Body of pancreas (tissue), 4 donors: ENCODE measurements at regions not wholly inside any gene's neighbourhood (a gene's known extent, or its start where the extent isn't known, plus 50 kb on each side); places are given as distances from the start of the nearest gene placed in this dataset.

ENCODE experiments used
- ATAC-seq: fragments of 150-250 bp; one replicate; pipeline ENCODE4 v1.9.1; 2016
- DNase-seq, 4 donors: peaks; one replicate each; pipeline ENCODE4 v3.0.0-alpha.2; 2019
- H3K27ac ChIP-seq, 4 donors: fragments of 200-600 bp; sonication (generic); 1 replicate in 3 of 4; 2 replicates in 1 of 4; pipeline versions ENCODE4 v1.5.1 to v1.6.1; 2016 to 2019; ENCODE audit warnings: mild to moderate bottlenecking in 1 of 4, mixed read lengths in 1 of 4, moderate library complexity in 1 of 4
- H3K27me3 ChIP-seq, 2 donors: fragments of 200-600 bp; sonication (generic); one replicate each; pipeline ENCODE4 v1.6.0; 2016; ENCODE audit warnings: mild to moderate bottlenecking in 1 of 2
- H3K36me3 ChIP-seq, 2 donors: fragments of 200-600 bp; sonication (generic); replicated peaks in 1 of 2; 2 replicates each; pipeline ENCODE4 v1.5.1; 2016; ENCODE audit warnings: low read depth in 2 of 2; ENCODE audit not compliant: insufficient read depth in 1 of 2
- H3K4me1 ChIP-seq: fragments of 200-600 bp; sonication (generic); one replicate; pipeline ENCODE4 v1.6.0; 2016
- H3K4me3 ChIP-seq, 2 donors: fragments of 200-600 bp; sonication (generic); 1 replicate in 1 of 2; 2 replicates in 1 of 2; pipeline ENCODE4 v1.5.1; 2016 to 2019
- H3K9me3 ChIP-seq, 3 donors: fragments of 200-600 bp; sonication (generic); 1 replicate in 2 of 3; 2 replicates in 1 of 3; pipeline ENCODE4 v1.5.1; 2016
- CTCF ChIP-seq, 7 experiments: fragments of 450-650 bp in 4 of 7; fragments of 200-600 bp in 3 of 7; sonication (generic) in 3 of 7; IDR thresholded peaks; one replicate each; pipeline ENCODE4 v1.5.1; 2016 to 2019; ENCODE audit warnings: antibody characterized with exemption in 7 of 7
- POLR2A ChIP-seq, 3 donors: fragments of 450-650 bp; IDR thresholded peaks; one replicate each; pipeline ENCODE4 v1.6.1; 2016; ENCODE audit warnings: antibody characterized with exemption in 3 of 3, mild to moderate bottlenecking in 2 of 3
- WGBS, 2 donors: methylation state at CpG; one replicate each; pipeline ENCODE4 v1.1.5; 2017; 5-methylcytosine and 5-hydroxymethylcytosine counted together
- intact Hi-C: fragments of 100-400 bp; cut with DNase I; formaldehyde crosslinking; loops from one replicate; pipeline ENCODE4 v1.15.1; 2023

DNA sequence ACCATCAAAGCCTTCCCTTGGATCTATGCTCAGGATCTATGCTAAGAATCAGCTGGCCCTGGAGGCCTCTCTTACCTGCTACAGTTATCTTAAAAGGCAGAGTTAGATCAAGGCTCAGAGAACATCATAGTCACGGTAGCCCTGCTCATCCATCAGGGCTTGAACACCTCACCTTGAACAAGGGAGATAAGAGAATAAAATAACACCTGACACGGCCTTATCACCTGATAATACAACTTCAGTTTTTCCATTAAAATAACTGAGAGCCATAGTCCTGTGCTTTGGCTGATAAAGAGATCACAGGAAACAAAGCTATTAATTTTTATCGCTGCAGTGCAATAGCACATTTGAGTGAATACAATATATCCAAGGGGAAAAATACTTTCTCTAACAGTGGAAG lies 85.6 kb upstream of the LPP start:
- TF ChIP-seq POLR2A (IDR thresholded peaks at IDR 0.05) (no peak), CTCF (IDR thresholded peaks at IDR 0.05) (no peak)
- Histone ChIP-seq H3K4me3 (no peak overlapping the region), H3K9me3 (no peaks in the 10 kb centered on the region), H3K27ac (no peak overlapping the region), H3K4me1 (peaks cover 45% of the 10 kb centered on the region), H3K27me3 (no peaks in the 10 kb centered on the region), H3K36me3 (no peaks in the 10 kb centered on the region)
- intact Hi-C loops: no loop called here
- 30 to 33% methylated on average over 3 of the region's 3 CpGs for WGBS, 2 donors
- DNase-seq: no peak
- no peak for ATAC-seq

- intact Hi-C loops: no loop called here
These were observed 82.3 kb upstream of the LPP start for GRCh38 chr3:188071636-188072035.

DNA sequence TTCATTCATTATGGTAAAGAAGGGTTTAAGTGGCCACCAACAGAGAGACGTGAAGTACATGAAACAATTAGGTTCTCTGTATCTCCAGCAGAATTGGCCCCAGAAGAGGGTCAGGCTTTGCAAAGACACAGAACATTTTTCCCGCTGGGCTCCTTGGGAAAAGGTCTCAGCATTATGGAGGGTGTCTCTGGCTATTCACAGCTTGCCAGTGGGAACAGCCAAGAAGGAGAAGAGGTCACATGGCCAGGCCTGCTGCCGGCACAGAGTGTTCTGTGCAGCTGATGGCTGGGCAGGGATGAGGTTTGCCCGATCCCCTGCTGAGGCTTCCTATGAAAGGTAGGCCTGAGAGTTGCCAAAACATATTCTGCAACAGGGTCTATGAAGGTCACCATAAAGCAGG lies 77.8 kb upstream of the LPP start:
- intact Hi-C loops: no loop called here
- Histone ChIP-seq H3K4me3 (no peak overlapping the region), H3K4me1 (no peaks in the 10 kb centered on the region), H3K9me3 (no peaks in the 10 kb centered on the region), H3K27me3 (no peaks in the 10 kb centered on the region), H3K36me3 (no peaks in the 10 kb centered on the region), H3K27ac (peak overlapping the region in 2 of 4 donors; percentile 25 to 36)
- DNase-seq (peak in 1 of 4 donors; percentile 14), ATAC-seq (peak; percentile 41)
- WGBS, 2 donors: 92 to 100% methylated on average over 4 of the region's 4 CpGs
- TF ChIP-seq CTCF (IDR thresholded peaks at IDR 0.05): no peak
- no peak for TF ChIP-seq POLR2A (IDR thresholded peaks at IDR 0.05)

More at GRCh38 chr3:188071636-188072035, 82.3 kb upstream of the LPP start:
- H3K36me3 ChIP-seq: no peaks in the 10 kb centered on the region
- TF ChIP-seq CTCF (IDR thresholded peaks at IDR 0.05): no peak
- no peak for TF ChIP-seq POLR2A (IDR thresholded peaks at IDR 0.05)
- no peak overlapping the region for H3K27ac ChIP-seq
- peaks cover 19% of the 10 kb centered on the region for H3K4me1 ChIP-seq
- no peaks in the 10 kb centered on the region for H3K9me3 ChIP-seq
- no peak for ATAC-seq
- no peak for DNase-seq
- no peaks in the 10 kb centered on the region for H3K27me3 ChIP-seq
- H3K4me3 ChIP-seq: no peak overlapping the region
- WGBS, 2 donors: 85 to 94% methylated on average over 2 of the region's 2 CpGs

DNA sequence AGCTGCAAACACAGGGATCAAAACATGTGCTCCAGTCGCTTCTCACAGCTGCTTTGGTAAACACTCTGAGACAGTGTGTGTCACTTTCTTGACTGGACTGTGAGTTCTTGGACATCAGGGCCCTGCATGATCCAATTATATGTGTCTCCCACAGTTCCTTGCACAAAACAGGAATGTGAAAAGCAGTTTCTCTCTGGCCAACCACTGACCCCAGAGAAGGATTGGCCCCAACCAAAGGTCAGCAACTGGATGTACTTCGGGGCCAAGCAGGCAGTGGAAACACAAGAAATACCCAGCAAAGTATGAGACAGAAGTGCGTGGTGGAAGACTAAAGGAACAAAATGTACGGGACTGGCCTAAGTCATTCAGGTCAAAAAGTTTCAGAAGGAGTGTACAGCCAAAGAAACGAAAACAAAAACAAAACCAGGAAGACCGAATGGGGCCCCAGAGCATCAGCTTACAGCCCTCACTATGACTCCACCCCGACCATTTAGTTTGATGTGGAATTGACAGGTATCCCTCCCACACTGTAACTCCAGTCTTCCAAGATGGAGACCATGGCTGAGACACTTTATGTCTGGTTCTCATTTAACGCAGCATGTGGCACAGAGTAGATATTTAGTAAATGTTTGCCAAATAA lies 76.7 kb upstream of the LPP start:
- Histone ChIP-seq H3K27ac (peak overlapping the region in 1 of 4 donors; percentile 25), H3K36me3 (no peaks in the 10 kb centered on the region), H3K9me3 (no peaks in the 10 kb centered on the region), H3K4me3 (no peak overlapping the region), H3K27me3 (no peaks in the 10 kb centered on the region), H3K4me1 (no peaks in the 10 kb centered on the region)
- intact Hi-C loops: no loop called here
- TF ChIP-seq POLR2A (IDR thresholded peaks at IDR 0.05) (no peak), CTCF (IDR thresholded peaks at IDR 0.05) (no peak)
- DNase-seq (peak in 2 of 4 donors; percentile 27 to 56), ATAC-seq (peak; percentile 66)
- WGBS, 2 donors: 78 to 88% methylated on average over 8 of the region's 8 CpGs

DNA sequence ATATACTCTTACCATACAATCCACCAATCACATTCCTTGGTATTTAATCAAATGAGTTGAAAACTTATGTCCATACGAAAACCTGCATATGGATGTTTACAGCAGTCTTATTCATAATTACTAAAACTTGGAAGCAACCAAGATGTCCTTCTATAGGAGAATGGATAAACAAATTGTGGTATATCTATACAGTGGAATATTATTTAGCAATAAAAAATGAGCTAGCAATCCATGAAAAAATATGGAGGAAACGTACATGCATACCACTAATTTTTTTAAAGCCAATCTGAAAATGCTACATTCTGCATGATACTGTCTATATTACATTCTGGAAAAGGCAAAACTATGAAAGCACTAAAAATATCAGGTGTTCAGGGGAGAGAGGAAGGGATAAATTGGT lies 73.9 kb upstream of the LPP start:
- no peaks in the 10 kb centered on the region for H3K36me3 ChIP-seq
- DNase-seq (no peak), ATAC-seq (no peak)
- H3K27me3 ChIP-seq: no peaks in the 10 kb centered on the region
- 92 to 98% methylated on average over 2 of the region's 2 CpGs for WGBS, 2 donors
- TF ChIP-seq CTCF (IDR thresholded peaks at IDR 0.05): no peak
- TF ChIP-seq POLR2A (IDR thresholded peaks at IDR 0.05): no peak
- H3K9me3 ChIP-seq: no peaks in the 10 kb centered on the region
- intact Hi-C loops: no loop called here
- H3K4me1 ChIP-seq: no peaks in the 10 kb centered on the region
- H3K27ac ChIP-seq: no peak overlapping the region
- H3K4me3 ChIP-seq: no peak overlapping the region
